ENCODE measurements at regions not wholly inside any gene's neighbourhood (a gene's known extent, or its start where the extent isn't known, plus 50 kb on each side); places are given as distances from the start of the nearest gene placed in this dataset.

GRCh38 chr10:123454987-123455386, 211.2 kb upstream of the GPR26 start:
- no peaks in the 10 kb centered on the region for H3K9me3 Mint-ChIP-seq
- H3K27me3 Mint-ChIP-seq, result peaks cover 23% of the 10 kb centered on the region
- H3K27ac Mint-ChIP-seq, result no peak overlapping the region

DNA sequence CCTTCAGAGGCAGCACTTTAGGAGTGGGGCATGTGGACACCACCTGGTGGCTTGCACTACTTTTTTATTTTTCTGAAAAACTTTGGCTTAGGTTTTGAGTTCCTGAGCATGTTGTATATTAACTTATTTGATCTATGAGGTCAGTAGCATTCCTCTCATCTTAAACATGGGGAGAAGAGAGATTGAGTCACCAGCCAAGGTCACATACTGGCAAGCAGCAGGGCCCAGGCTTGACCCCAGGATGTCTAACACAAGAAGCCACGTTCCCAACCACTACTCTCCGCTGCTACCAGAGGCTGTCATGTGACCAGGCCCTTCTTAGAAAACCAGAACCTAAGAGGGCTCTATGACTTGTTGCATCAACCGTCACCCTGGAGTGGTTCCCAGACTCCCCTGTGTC, 210.3 kb upstream of the GPR26 start:
- DNase-seq, result no peak
- Mint-ChIP-seq H3K4me3 (no peak overlapping the region), H3K27ac (no peak overlapping the region), H3K4me1 (no peaks in the 10 kb centered on the region), H3K9me3 (no peaks in the 10 kb centered on the region), H3K27me3 (peaks cover 23% of the 10 kb centered on the region)
- ATAC-seq, result no peak

More at GRCh38 chr10:123454987-123455386, 211.2 kb upstream of the GPR26 start:
- H3K4me1 Mint-ChIP-seq, result no peaks in the 10 kb centered on the region
- ATAC-seq (no peak), DNase-seq (no peak)
- H3K4me3 Mint-ChIP-seq, result no peak overlapping the region

GRCh38 chr10:123458933-123459332, 207.2 kb upstream of the GPR26 start:
- Mint-ChIP-seq H3K4me3 (no peak overlapping the region), H3K9me3 (no peaks in the 10 kb centered on the region), H3K27ac (no peak overlapping the region), H3K27me3 (peaks cover 9% of the 10 kb centered on the region), H3K4me1 (no peaks in the 10 kb centered on the region)
- ATAC-seq, result no peak
- no peak for DNase-seq

DNA sequence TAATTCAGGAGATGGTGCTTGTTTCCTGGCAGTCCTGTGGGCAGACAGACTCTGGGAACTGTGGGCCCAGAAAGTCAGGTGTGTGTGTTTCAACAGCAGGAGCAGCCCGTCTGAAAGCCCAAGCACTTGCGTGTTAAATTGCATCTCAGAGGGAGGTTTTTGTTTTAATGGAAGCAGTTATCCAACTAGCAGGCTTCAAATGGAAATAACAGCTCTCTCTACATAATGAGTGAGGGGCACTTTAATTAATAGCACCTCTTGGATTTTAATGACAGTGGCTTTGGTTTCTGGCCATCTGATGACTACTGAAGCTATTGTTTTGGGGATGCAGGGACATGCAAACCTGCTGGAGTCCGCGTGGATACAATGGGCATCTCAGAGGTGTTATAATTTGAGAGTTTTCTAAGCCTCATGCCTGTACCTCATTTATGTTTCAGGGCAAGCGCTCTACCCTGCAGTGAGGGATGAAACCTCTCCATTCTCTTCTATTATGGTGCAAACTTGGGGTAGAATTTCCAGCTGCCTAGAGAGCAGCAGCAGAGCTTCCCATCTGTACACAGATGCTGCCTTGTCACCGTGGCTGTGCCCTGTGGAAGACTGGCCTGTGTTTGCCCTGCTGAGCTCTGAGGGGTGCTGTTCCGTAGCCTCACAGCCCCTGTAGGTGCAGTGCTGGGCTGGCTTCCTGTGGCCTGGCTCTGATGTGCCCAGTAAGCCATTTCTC, 206.6 kb upstream of the GPR26 start:
- Mint-ChIP-seq H3K27ac (no peak overlapping the region), H3K27me3 (peaks cover 3% of the 10 kb centered on the region), H3K4me1 (no peaks in the 10 kb centered on the region), H3K9me3 (no peaks in the 10 kb centered on the region), H3K4me3 (no peak overlapping the region)
- DNase-seq (no peak), ATAC-seq (peak; percentile 23)

DNA sequence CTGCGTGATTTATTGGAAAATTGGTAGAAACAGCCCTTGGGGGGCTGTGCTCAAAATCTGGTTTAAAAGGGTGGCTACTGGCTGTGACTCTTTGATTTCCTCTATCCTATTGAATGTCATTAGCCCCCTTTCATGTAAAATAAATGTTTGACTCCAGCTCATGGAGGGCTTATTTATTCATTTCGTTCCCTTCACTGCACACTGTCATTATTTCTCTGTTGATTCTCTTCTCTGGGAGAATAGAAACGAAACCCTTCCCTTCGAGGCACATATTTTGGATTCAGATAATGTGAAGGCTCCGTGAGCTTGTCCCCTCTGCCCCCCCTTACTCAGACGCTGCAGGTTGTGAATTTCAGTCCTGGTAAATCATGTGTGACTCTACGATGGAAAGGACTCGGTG, 203.9 kb upstream of the GPR26 start:
- ATAC-seq (no peak), DNase-seq (no peak)
- H3K9me3 Mint-ChIP-seq, result no peaks in the 10 kb centered on the region
- H3K4me1 Mint-ChIP-seq, result no peaks in the 10 kb centered on the region
- H3K27ac Mint-ChIP-seq, result no peak overlapping the region
- no peaks in the 10 kb centered on the region for H3K27me3 Mint-ChIP-seq
- H3K4me3 Mint-ChIP-seq, result no peak overlapping the region

GRCh38 chr10:123462756-123463155, 203.4 kb upstream of the GPR26 start:
- Mint-ChIP-seq H3K4me3 (no peak overlapping the region), H3K27ac (no peak overlapping the region), H3K27me3 (no peaks in the 10 kb centered on the region), H3K9me3 (no peaks in the 10 kb centered on the region), H3K4me1 (no peaks in the 10 kb centered on the region)
- DNase-seq (no peak), ATAC-seq (no peak)

- no peaks in the 10 kb centered on the region for H3K9me3 Mint-ChIP-seq
- no peaks in the 10 kb centered on the region for H3K27me3 Mint-ChIP-seq
- no peak for ATAC-seq
- H3K4me1 Mint-ChIP-seq, result no peaks in the 10 kb centered on the region
- H3K4me3 Mint-ChIP-seq, result no peak overlapping the region
- peak overlapping the region in 1 of 2 donors; percentile 37 for H3K27ac Mint-ChIP-seq
- DNase-seq, result no peak
Observed at GRCh38 chr10:123463181-123463580, 203.0 kb upstream of the GPR26 start.

DNA sequence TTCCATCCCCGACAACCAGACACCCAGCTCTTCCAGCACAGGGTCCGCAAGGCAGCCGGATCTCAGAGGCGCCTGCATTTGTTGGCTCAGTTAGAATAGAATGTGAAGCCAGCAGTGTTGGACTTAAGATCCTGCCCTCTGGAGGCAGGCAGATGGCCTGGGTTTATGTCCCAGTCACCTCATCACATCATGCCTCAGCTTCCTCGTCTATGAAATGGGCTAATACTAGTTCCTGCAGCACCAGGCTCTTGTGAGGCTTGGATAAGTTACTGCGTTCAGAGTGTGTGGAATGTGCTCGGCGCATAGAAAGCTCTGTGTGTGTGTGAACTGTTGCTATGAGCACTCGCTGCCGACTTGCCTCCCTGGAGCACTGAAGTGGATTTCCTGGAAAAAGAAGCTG, 202.5 kb upstream of the GPR26 start:
- DNase-seq (no peak), ATAC-seq (no peak)
- Mint-ChIP-seq H3K27me3 (no peaks in the 10 kb centered on the region), H3K4me1 (no peaks in the 10 kb centered on the region), H3K27ac (no peak overlapping the region), H3K4me3 (no peak overlapping the region), H3K9me3 (no peaks in the 10 kb centered on the region)

DNA sequence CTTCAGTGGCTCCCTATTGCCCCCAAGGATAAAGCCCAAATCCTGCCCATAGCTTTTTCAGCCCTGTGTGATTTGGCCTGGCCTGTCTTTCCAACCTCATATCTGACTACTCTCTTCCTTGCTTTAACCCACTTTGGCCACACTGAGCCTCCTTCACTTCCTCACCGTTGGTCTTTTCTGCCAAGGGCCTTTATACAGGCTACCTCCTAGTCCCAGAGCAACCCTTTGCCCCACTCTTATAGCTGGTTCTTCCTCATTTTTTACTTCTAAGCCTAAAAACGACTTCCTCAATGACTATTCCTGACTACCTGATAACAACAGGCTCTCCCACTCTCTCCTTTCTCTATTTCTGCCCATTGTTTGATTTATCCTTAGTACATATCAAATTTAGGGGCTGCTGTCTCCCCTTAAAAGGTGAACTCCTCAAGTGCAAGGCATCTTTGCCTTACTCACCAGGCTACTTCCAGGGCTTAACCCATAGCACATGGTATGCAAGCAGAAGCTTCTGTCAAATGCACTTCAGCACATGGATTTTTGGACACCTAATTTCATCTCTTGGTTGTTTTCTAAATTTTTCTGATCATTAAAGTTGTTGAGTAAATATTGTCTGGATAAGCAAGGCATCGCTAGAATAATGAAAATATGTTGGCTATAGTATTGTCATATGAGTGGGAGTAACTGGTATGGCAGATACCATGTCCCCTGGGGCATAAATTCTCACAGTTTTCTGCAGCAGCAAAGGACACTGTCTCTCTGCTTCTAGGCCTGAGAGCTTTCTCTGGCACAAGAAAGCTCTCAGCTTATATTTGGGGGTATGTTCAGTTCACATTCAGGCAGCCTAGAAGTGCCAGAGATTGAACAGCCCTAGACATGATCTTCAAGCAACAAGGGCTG, 201.5 kb upstream of the GPR26 start:
- Mint-ChIP-seq H3K4me1 (no peaks in the 10 kb centered on the region), H3K9me3 (no peaks in the 10 kb centered on the region)
- no peak for ATAC-seq

DNA sequence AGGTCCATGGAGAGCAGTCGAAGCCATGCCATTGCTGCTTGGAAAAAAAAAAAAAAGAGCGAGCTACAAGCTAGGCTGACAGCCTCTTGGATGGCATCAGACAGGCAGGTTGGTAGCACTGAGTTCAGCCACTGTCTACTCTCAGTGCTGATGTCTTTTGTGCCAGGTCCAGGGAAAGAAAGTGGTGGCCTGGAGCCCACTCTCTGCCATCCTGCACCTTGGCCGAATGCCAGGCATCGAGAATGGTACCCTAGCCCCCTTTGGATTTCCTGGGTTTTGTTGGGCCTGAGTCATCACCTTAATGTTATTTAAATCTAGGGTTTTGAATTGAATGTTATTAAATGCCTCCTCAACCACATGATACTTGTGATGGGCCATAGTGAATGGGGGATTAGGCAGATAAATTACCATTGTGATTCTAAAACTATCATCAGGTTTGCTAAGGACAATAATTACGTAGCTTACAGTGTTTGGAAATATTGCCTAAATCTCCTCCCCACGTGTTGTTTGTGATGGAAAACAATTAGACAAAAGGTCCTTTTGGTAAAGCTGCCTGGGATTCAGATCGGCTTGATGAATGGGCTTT, 195.7 kb upstream of the GPR26 start:
- no peaks in the 10 kb centered on the region for H3K9me3 Mint-ChIP-seq
- DNase-seq (no peak), ATAC-seq (no peak)
- H3K4me3 Mint-ChIP-seq, result no peak overlapping the region
- H3K4me1 Mint-ChIP-seq, result no peaks in the 10 kb centered on the region
- peaks cover 29% of the 10 kb centered on the region for H3K27me3 Mint-ChIP-seq
- no peak overlapping the region for H3K27ac Mint-ChIP-seq

More for the DNA sequence above, 201.5 kb upstream of the GPR26 start:
- DNase-seq, result no peak
- Mint-ChIP-seq H3K27me3 (no peaks in the 10 kb centered on the region), H3K27ac (peak overlapping the region in 1 of 2 donors; percentile 54), H3K4me3 (no peak overlapping the region)

- ATAC-seq (no peak), DNase-seq (no peak)
- peaks cover 29% of the 10 kb centered on the region for H3K27me3 Mint-ChIP-seq
- no peaks in the 10 kb centered on the region for H3K9me3 Mint-ChIP-seq
- H3K4me3 Mint-ChIP-seq, result no peak overlapping the region
- H3K27ac Mint-ChIP-seq, result no peak overlapping the region
- H3K4me1 Mint-ChIP-seq, result no peaks in the 10 kb centered on the region
Observed at GRCh38 chr10:123471811-123472210, 194.3 kb upstream of the GPR26 start.

GRCh38 chr10:123472606-123473005, 193.5 kb upstream of the GPR26 start:
- H3K27ac Mint-ChIP-seq, result no peak overlapping the region
- no peaks in the 10 kb centered on the region for H3K9me3 Mint-ChIP-seq
- no peak overlapping the region for H3K4me3 Mint-ChIP-seq
- DNase-seq, result no peak
- H3K27me3 Mint-ChIP-seq, result peaks cover 29% of the 10 kb centered on the region
- no peak for ATAC-seq
- H3K4me1 Mint-ChIP-seq, result no peaks in the 10 kb centered on the region

- Mint-ChIP-seq H3K27me3 (peaks cover 41% of the 10 kb centered on the region), H3K4me3 (no peak overlapping the region), H3K4me1 (no peaks in the 10 kb centered on the region), H3K27ac (no peak overlapping the region), H3K9me3 (no peaks in the 10 kb centered on the region)
- no peak for DNase-seq
- ATAC-seq, result no peak
Observed at GRCh38 chr10:123474700-123475099, 191.5 kb upstream of the GPR26 start.

GRCh38 chr10:123475466-123475865, 190.7 kb upstream of the GPR26 start:
- no peak for ATAC-seq
- Mint-ChIP-seq H3K4me3 (no peak overlapping the region), H3K27ac (no peak overlapping the region), H3K27me3 (peaks cover 46% of the 10 kb centered on the region), H3K9me3 (no peaks in the 10 kb centered on the region), H3K4me1 (no peaks in the 10 kb centered on the region)
- no peak for DNase-seq

DNA sequence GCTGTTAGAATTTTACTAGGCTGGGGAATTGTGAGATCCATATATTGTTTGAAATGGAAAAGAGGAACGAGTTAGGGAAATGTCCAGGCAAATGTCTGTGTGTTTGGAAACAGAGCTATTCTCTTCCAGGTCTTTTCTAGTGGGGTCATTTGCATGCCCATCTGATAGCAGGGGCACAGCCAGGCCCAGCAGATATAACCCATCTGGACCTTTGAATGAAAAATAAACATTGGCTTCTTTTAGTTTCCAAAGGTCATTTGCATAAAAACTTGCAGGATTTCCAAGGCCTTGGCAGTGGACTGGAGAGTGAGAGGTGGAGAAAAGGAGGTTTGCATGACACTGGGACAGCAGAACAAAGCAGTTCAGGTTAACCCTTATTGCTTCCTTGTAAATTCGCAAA, 188.0 kb upstream of the GPR26 start:
- H3K27me3 Mint-ChIP-seq, result peaks cover 48% of the 10 kb centered on the region
- DNase-seq, result no peak
- no peak overlapping the region for H3K27ac Mint-ChIP-seq
- no peak for ATAC-seq
- no peaks in the 10 kb centered on the region for H3K9me3 Mint-ChIP-seq
- H3K4me1 Mint-ChIP-seq, result no peaks in the 10 kb centered on the region
- H3K4me3 Mint-ChIP-seq, result no peak overlapping the region

GRCh38 chr10:123479640-123480039, 186.5 kb upstream of the GPR26 start:
- no peak for DNase-seq
- ATAC-seq, result no peak
- H3K4me3 Mint-ChIP-seq, result no peak overlapping the region
- peaks cover 49% of the 10 kb centered on the region for H3K27me3 Mint-ChIP-seq
- no peak overlapping the region for H3K27ac Mint-ChIP-seq
- no peaks in the 10 kb centered on the region for H3K9me3 Mint-ChIP-seq
- no peaks in the 10 kb centered on the region for H3K4me1 Mint-ChIP-seq
